H9 (cell line): ENCODE measurements at regions not wholly inside any gene's neighbourhood (a gene's known extent, or its start where the extent isn't known, plus 50 kb on each side); places are given as distances from the start of the nearest gene placed in this dataset.

Experiments used
- DNase-seq: peaks from one replicate; pipeline ENCODE4 v3.0.0-alpha.2; 2017
- H2AFZ ChIP-seq: one replicate; pipeline ENCODE4 v1.6.1; 2013; ENCODE audit warnings: mild to moderate bottlenecking, low read length, control low read depth, moderate library complexity
- H2AK5ac ChIP-seq: 2 replicates; pipeline ENCODE4 v1.6.1; 2013; ENCODE audit warnings: low read length, control low read depth, mixed read lengths; ENCODE audit not compliant: insufficient read length
- H2BK120ac ChIP-seq: one replicate; pipeline ENCODE4 v1.6.1; 2013; ENCODE audit warnings: low read depth, mild to moderate bottlenecking, low read length, control low read depth, inconsistent platforms; ENCODE audit not compliant: poor library complexity, severe bottlenecking
- H2BK12ac ChIP-seq: 2 replicates; pipeline ENCODE4 v1.6.1; 2013; ENCODE audit warnings: low read length, control low read depth, mixed read lengths, low read depth; ENCODE audit not compliant: insufficient read length
- H2BK15ac ChIP-seq: 2 replicates; pipeline ENCODE4 v1.6.1; 2013; ENCODE audit warnings: low read depth, low read length, control low read depth
- H2BK20ac ChIP-seq: one replicate; pipeline ENCODE4 v1.6.1; 2013; ENCODE audit warnings: low read depth, mild to moderate bottlenecking, low read length, control low read depth, inconsistent platforms; ENCODE audit not compliant: poor library complexity, severe bottlenecking
- H2BK5ac ChIP-seq: 2 replicates; pipeline ENCODE4 v1.6.1; 2013; ENCODE audit warnings: low read length, control low read depth, mixed read lengths; ENCODE audit not compliant: insufficient read length
- H3K14ac ChIP-seq: 2 replicates; pipeline ENCODE4 v1.6.1; 2013; ENCODE audit warnings: low read length, control low read depth; ENCODE audit not compliant: insufficient read depth
- H3K18ac ChIP-seq: 2 replicates; pipeline ENCODE4 v1.6.1; 2013; ENCODE audit warnings: low read depth, mild to moderate bottlenecking, mixed read lengths, low read length, control low read depth; ENCODE audit not compliant: insufficient read length
- H3K23ac ChIP-seq: 2 replicates; pipeline ENCODE4 v1.6.1; 2013; ENCODE audit warnings: low read length, control low read depth, mixed read lengths, low read depth; ENCODE audit not compliant: insufficient read length
- H3K23me2 ChIP-seq: 2 replicates; pipeline ENCODE4 v1.6.1; 2013; ENCODE audit warnings: low read depth, mild to moderate bottlenecking, mixed read lengths, low read length, control low read depth; ENCODE audit not compliant: insufficient read length, poor library complexity, severe bottlenecking
- H3K27ac ChIP-seq: 2 replicates; pipeline ENCODE4 v1.5.1; 2013; ENCODE audit warnings: low read length, control low read depth, mixed read lengths, low read depth; ENCODE audit not compliant: insufficient read length
- H3K27me3 ChIP-seq: 2 replicates; pipeline ENCODE4 v1.6.1; 2013; ENCODE audit warnings: low read length, control low read depth, inconsistent platforms; ENCODE audit not compliant: insufficient read depth
- H3K4ac ChIP-seq: 2 replicates; pipeline ENCODE4 v1.6.1; 2013; ENCODE audit warnings: low read depth, mild to moderate bottlenecking, control low read depth, inconsistent platforms, low read length, moderate library complexity
- H3K4me1 ChIP-seq: 2 replicates; pipeline ENCODE4 v1.6.1; 2013; ENCODE audit warnings: low read length, control low read depth, inconsistent platforms; ENCODE audit not compliant: insufficient read depth
- H3K4me2 ChIP-seq: 2 replicates; pipeline ENCODE4 v1.6.1; 2013; ENCODE audit warnings: low read length, control low read depth, mixed read lengths; ENCODE audit not compliant: insufficient read length, insufficient read depth
- H3K56ac ChIP-seq: 2 replicates; pipeline ENCODE4 v1.6.1; 2013; ENCODE audit warnings: low read depth, mild to moderate bottlenecking, mixed read lengths, low read length, control low read depth; ENCODE audit not compliant: insufficient read length
- H3K79me1 ChIP-seq: 2 replicates; pipeline ENCODE4 v1.6.1; 2013; ENCODE audit warnings: low read depth, mild to moderate bottlenecking, moderate library complexity, low read length, control low read depth, inconsistent platforms; ENCODE audit not compliant: insufficient read depth, poor library complexity, severe bottlenecking
- H3K79me2 ChIP-seq: 2 replicates; pipeline ENCODE4 v1.6.1; 2013; ENCODE audit warnings: low read length, control low read depth, inconsistent platforms; ENCODE audit not compliant: insufficient read depth
- H3K9ac ChIP-seq: 2 replicates; pipeline ENCODE4 v1.6.1; 2013; ENCODE audit warnings: low read length, control low read depth, mixed read lengths; ENCODE audit not compliant: insufficient read length; ENCODE audit errors: extremely low read depth
- H3K9me3 ChIP-seq: one replicate; pipeline ENCODE4 v1.6.1; 2013; ENCODE audit warnings: low read depth, low read length, inconsistent platforms; ENCODE audit not compliant: control insufficient read depth
- H3T11ph ChIP-seq: one replicate; pipeline ENCODE4 v1.6.1; 2013; ENCODE audit warnings: mild to moderate bottlenecking, low read length, control low read depth, inconsistent platforms
- H4K20me1 ChIP-seq: one replicate; pipeline ENCODE4 v1.6.1; 2013; ENCODE audit not compliant: control insufficient read depth, insufficient read length, insufficient read depth
- H4K5ac ChIP-seq: 2 replicates; pipeline ENCODE4 v1.6.1; 2013; ENCODE audit warnings: low read depth, mild to moderate bottlenecking, mixed read lengths, low read length, control low read depth; ENCODE audit not compliant: insufficient read length
- H4K8ac ChIP-seq: replicated peaks from 2 replicates; pipeline ENCODE4 v1.6.1; 2013; ENCODE audit warnings: low read length, control low read depth, mixed read lengths, low read depth; ENCODE audit not compliant: insufficient read length
- H4K91ac ChIP-seq: 2 replicates; pipeline ENCODE4 v1.6.1; 2013; ENCODE audit warnings: low read depth, mild to moderate bottlenecking, moderate library complexity, mixed read lengths, low read length, control low read depth; ENCODE audit not compliant: insufficient read length
- H3K27ac Mint-ChIP-seq, 3 experiments: 2 replicates in 2 of 3; 3 replicates in 1 of 3; pipeline ENCODE4 v1.8.0; 2020 to 2021; ENCODE audit warnings: mixed read lengths in 3 of 3, mild to moderate bottlenecking in 1 of 3, moderate library complexity in 1 of 3
- H3K27me3 Mint-ChIP-seq: 2 replicates; pipeline ENCODE4 v1.8.0; 2021; ENCODE audit warnings: low read depth, mild to moderate bottlenecking, moderate library complexity, mixed read lengths
- H3K36me3 Mint-ChIP-seq, 3 experiments: 2 replicates in 2 of 3; 3 replicates in 1 of 3; pipeline ENCODE4 v1.8.0; 2020 to 2021; ENCODE audit warnings: low read depth in 3 of 3, mixed read lengths in 3 of 3; ENCODE audit not compliant: insufficient read depth in 1 of 3
- H3K4me1 Mint-ChIP-seq, 2 experiments: 2 replicates each; pipeline ENCODE4 v1.8.0; 2020; ENCODE audit warnings: mixed read lengths in 2 of 2
- H3K4me3 Mint-ChIP-seq, 2 experiments: 2 replicates in 1 of 2; 3 replicates in 1 of 2; pipeline ENCODE4 v1.8.0; 2020 to 2021; ENCODE audit warnings: mild to moderate bottlenecking in 2 of 2, mixed read lengths in 2 of 2, moderate library complexity in 1 of 2
- H3K9me3 Mint-ChIP-seq, 2 experiments: 2 replicates in 1 of 2; 3 replicates in 1 of 2; pipeline ENCODE4 v1.8.0; 2020; ENCODE audit warnings: mild to moderate bottlenecking in 2 of 2, mixed read lengths in 2 of 2, moderate library complexity in 1 of 2
- CTCF ChIP-seq: fragments of 200-600 bp; sonication (generic); conservative IDR thresholded peaks from 3 replicates; pipeline ENCODE4 v1.8.0; 2021; ENCODE audit warnings: antibody characterized with exemption, mild to moderate bottlenecking

GRCh38 chr4:170278460-170278859 is 188.7 kb upstream of the AADAT start:
- no peak overlapping the region for H2BK120ac ChIP-seq
- Mint-ChIP-seq H3K27ac (no peak overlapping the region), H3K4me1 (peaks cover 0 to 7% of the 10 kb centered on the region in 2 experiments; a peak in 3 of 4 replicates)

More at GRCh38 chr4:170278460-170278859, 188.7 kb upstream of the AADAT start:
- peaks cover 8 to 36% (median 17%) of the 10 kb centered on the region in 3 experiments for H3K36me3 Mint-ChIP-seq
- Histone ChIP-seq H3K79me1 (no peaks in the 10 kb centered on the region), H2BK20ac (no peak overlapping the region), H3K4me2 (no peak overlapping the region), H4K91ac (no peak overlapping the region), H2AK5ac (no peak overlapping the region), H3K14ac (no peak overlapping the region), H2BK15ac (no peak overlapping the region), H4K5ac (no peak overlapping the region), H3K18ac (no peak overlapping the region), H2AFZ (no peak overlapping the region), H3K4ac (no peak overlapping the region), H4K20me1 (no peaks in the 10 kb centered on the region), H4K8ac (no peak overlapping the region), H3K23ac (no peak overlapping the region), H3K27ac (no peak overlapping the region), H3K79me2 (no peaks in the 10 kb centered on the region), H3K27me3 (no peaks in the 10 kb centered on the region), H3K9me3 (peaks cover 5% of the 10 kb centered on the region), H3K4me1 (no peaks in the 10 kb centered on the region), H2BK5ac (no peak overlapping the region), H3K56ac (no peak overlapping the region), H2BK12ac (no peak overlapping the region), H3K9ac (no peak overlapping the region), H3T11ph (no peak overlapping the region), H3K23me2 (no peaks in the 10 kb centered on the region)
- DNase-seq: no peak
- no peak for TF ChIP-seq CTCF
- peaks cover 28 to 30% of the 10 kb centered on the region in 2 experiments for H3K9me3 Mint-ChIP-seq
- H3K4me3 Mint-ChIP-seq: no peak overlapping the region
- H3K27me3 Mint-ChIP-seq: no peaks in the 10 kb centered on the region; the same call in 1 of the 2 replicates
